ENCODE measurements at regions not wholly inside any gene's neighbourhood (a gene's known extent, or its start where the extent isn't known, plus 50 kb on each side); places are given as distances from the start of the nearest gene placed in this dataset.

- Histone ChIP-seq H3K4me1 (no peaks in the 10 kb centered on the region), H3K4me3 (no peak overlapping the region), H3K36me3 (no peaks in the 10 kb centered on the region), H3K9me3 (no peaks in the 10 kb centered on the region), H3K27ac (no peak overlapping the region), H3K27me3 (no peaks in the 10 kb centered on the region)
- no peak for DNase-seq (ENCODE audit: low spot score in 2 of 2)
- 33% methylated on average over 4 of the region's 4 CpGs for WGBS
- no peak for TF ChIP-seq POLR2AphosphoS5 (IDR thresholded peaks at IDR 0.05)
- no peak for TF ChIP-seq POLR2A (IDR thresholded peaks at IDR 0.05)
- TF ChIP-seq EP300 (IDR thresholded peaks at IDR 0.05): no peak
- TF ChIP-seq, protein P1, sequence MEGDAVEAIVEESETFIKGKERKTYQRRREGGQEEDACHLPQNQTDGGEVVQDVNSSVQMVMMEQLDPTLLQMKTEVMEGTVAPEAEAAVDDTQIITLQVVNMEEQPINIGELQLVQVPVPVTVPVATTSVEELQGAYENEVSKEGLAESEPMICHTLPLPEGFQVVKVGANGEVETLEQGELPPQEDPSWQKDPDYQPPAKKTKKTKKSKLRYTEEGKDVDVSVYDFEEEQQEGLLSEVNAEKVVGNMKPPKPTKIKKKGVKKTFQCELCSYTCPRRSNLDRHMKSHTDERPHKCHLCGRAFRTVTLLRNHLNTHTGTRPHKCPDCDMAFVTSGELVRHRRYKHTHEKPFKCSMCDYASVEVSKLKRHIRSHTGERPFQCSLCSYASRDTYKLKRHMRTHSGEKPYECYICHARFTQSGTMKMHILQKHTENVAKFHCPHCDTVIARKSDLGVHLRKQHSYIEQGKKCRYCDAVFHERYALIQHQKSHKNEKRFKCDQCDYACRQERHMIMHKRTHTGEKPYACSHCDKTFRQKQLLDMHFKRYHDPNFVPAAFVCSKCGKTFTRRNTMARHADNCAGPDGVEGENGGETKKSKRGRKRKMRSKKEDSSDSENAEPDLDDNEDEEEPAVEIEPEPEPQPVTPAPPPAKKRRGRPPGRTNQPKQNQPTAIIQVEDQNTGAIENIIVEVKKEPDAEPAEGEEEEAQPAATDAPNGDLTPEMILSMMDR (IDR thresholded peaks at IDR 0.05): no peak
Measured at GRCh38 chr18:40868110-40868858, 1086.8 kb upstream of the PIK3C3 start.

DNA sequence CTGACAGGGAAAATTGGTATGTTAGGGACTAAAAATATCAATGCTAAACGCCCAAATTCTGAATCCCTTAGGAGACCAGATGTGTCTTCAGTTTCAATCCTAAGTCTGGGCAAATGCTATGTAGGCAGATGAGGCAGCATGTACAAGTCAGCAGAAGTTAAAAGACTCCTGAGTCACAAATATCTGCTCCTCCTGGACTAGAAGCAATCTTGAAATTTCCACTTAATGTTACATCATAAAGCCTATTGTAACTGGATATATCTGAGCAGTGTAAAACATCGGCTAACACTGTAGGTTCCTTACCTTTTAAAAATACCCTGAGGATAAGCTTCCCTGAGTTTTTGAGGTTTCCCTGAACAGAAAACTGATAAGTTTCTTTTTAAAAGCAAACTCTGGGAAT lies 1087.6 kb upstream of the PIK3C3 start:
- H3K27ac ChIP-seq: no peak overlapping the region
- no peak for TF ChIP-seq POLR2A (IDR thresholded peaks at IDR 0.05)
- TF ChIP-seq, protein P1 (IDR thresholded peaks at IDR 0.05): no peak
- TF ChIP-seq EP300 (IDR thresholded peaks at IDR 0.05): no peak
- TF ChIP-seq POLR2AphosphoS5 (IDR thresholded peaks at IDR 0.05): no peak
- no peaks in the 10 kb centered on the region for H3K9me3 ChIP-seq
- H3K27me3 ChIP-seq: no peaks in the 10 kb centered on the region
- no peak overlapping the region for H3K4me3 ChIP-seq
- H3K4me1 ChIP-seq: no peaks in the 10 kb centered on the region
- no peaks in the 10 kb centered on the region for H3K36me3 ChIP-seq
- no peak for DNase-seq (ENCODE audit: low spot score in 2 of 2)
- WGBS: 31% methylated on average over 2 of the region's 2 CpGs

DNA sequence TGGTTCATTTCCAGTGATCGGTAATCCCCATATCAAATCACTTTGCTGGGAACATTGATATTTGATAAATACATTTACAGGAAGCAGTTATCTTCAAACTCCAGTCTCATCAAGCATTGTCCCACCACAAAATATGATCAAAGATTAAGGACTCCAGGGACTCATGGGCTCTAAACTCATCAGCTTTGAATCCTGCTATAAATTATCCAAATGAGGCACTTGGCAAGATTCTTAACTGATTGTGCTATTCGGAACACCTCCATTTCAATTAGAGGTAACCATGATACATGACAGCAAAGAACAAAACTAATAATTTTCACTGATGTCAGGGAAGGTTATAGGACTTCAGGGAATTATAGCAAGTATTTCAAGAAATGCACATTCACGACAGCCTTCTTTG lies 1088.1 kb upstream of the PIK3C3 start:
- TF ChIP-seq, protein P1 (IDR thresholded peaks at IDR 0.05): no peak
- TF ChIP-seq EP300 (IDR thresholded peaks at IDR 0.05): no peak
- no peak for DNase-seq (ENCODE audit: low spot score in 2 of 2)
- Histone ChIP-seq H3K36me3 (no peaks in the 10 kb centered on the region), H3K4me3 (no peak overlapping the region), H3K9me3 (no peaks in the 10 kb centered on the region), H3K4me1 (no peaks in the 10 kb centered on the region), H3K27me3 (no peaks in the 10 kb centered on the region), H3K27ac (no peak overlapping the region)
- 40% methylated on average over 3 of the region's 3 CpGs for WGBS

DNA sequence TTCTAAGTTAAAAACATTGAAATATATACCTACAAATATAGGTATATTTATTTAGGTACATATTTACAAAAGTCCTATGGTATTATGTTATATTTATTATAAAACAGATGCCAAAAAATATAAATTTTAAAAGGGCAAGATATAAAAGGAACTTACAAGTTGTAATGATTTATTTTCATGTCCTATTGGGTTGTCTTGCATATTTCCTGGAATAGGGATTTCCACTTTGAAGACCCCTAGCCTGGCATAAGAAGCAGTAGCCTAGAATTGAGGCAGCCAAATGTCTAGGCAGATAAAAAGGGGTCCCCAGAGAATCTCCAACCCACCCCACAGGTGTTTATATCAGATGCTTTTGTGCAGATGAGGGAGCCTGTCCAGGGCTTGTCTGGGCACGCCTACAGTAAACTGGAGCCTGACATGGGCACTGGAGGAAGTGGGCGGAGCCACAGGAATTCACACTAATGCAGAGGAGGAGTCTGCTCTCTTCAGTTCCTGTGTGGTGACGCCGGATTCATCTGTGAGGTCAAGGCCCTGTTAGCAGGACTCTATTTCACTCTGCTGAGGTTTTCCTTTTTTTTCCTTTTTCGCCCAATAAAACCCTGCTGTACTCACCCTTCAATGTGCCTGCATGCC lies 1088.9 kb upstream of the PIK3C3 start:
- Histone ChIP-seq H3K27ac (no peak overlapping the region), H3K4me3 (no peak overlapping the region), H3K4me1 (no peaks in the 10 kb centered on the region), H3K9me3 (no peaks in the 10 kb centered on the region), H3K36me3 (no peaks in the 10 kb centered on the region), H3K27me3 (no peaks in the 10 kb centered on the region)
- 82% methylated on average over 5 of the region's 5 CpGs for WGBS
- TF ChIP-seq EP300 (IDR thresholded peaks at IDR 0.05) (no peak), POLR2A (IDR thresholded peaks at IDR 0.05) (no peak), POLR2AphosphoS5 (IDR thresholded peaks at IDR 0.05) (no peak)
- TF ChIP-seq, protein P1 (IDR thresholded peaks at IDR 0.05): no peak
- no peak for DNase-seq (ENCODE audit: low spot score in 2 of 2)

GRCh38 chr18:40864846-40865245 lies 1090.2 kb upstream of the PIK3C3 start:
- no peak overlapping the region for H3K27ac ChIP-seq
- H3K4me1 ChIP-seq: no peaks in the 10 kb centered on the region
- DNase-seq (ENCODE audit: low spot score in 2 of 2): no peak
- no peaks in the 10 kb centered on the region for H3K9me3 ChIP-seq
- no peaks in the 10 kb centered on the region for H3K36me3 ChIP-seq
- H3K4me3 ChIP-seq: no peak overlapping the region
- 76% methylated on average over 2 of the region's 2 CpGs for WGBS
- H3K27me3 ChIP-seq: no peaks in the 10 kb centered on the region
- TF ChIP-seq POLR2A (IDR thresholded peaks at IDR 0.05): no peak
- TF ChIP-seq, protein P1 (IDR thresholded peaks at IDR 0.05): no peak
